ENCODE measurements at regions not wholly inside any gene's neighbourhood (a gene's known extent, or its start where the extent isn't known, plus 50 kb on each side); places are given as distances from the start of the nearest gene placed in this dataset.

DNA sequence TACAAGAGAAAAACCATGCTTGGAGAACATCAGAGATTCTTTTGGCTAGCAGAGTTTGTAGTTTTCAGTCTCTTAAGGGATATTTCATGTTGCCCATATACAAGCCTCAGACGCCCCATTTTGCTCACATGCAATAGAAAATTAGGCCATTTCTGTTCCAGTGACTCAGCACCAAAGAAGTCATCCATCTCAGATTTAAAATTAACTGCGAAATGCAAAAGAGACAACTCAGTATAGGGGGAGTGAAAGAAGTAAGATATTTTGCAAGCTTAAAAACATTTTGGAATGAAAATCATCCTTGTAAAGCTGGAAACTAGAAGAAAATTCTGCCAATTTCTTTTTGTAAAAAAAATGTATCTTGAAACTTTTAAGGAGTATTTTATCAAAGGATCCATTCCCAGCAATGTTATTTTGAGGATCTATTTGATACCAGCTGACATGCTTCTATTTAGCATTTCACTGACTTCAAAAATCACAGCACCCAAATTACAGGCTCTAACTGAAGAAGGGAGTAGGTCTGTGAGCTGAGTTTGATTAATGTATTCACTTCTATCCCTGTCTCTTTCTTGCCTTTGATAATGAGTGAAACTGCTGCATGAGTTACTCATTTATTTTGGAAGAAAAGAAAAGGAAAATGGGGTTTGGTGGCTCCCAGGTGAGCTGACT is 223.7 kb upstream of the SULF2 start:
- TF ChIP-seq, protein P1, sequence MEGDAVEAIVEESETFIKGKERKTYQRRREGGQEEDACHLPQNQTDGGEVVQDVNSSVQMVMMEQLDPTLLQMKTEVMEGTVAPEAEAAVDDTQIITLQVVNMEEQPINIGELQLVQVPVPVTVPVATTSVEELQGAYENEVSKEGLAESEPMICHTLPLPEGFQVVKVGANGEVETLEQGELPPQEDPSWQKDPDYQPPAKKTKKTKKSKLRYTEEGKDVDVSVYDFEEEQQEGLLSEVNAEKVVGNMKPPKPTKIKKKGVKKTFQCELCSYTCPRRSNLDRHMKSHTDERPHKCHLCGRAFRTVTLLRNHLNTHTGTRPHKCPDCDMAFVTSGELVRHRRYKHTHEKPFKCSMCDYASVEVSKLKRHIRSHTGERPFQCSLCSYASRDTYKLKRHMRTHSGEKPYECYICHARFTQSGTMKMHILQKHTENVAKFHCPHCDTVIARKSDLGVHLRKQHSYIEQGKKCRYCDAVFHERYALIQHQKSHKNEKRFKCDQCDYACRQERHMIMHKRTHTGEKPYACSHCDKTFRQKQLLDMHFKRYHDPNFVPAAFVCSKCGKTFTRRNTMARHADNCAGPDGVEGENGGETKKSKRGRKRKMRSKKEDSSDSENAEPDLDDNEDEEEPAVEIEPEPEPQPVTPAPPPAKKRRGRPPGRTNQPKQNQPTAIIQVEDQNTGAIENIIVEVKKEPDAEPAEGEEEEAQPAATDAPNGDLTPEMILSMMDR (IDR thresholded peaks at IDR 0.05): no peak
- TF ChIP-seq SP1 (CRISPR knock-in tag; conservative IDR thresholded peaks at IDR 0.05): no peak
- TF ChIP-seq GTF2I (CRISPR knock-in tag; conservative IDR thresholded peaks at IDR 0.05): no peak
- TF ChIP-seq RORB (CRISPR knock-in tag; IDR thresholded peaks at IDR 0.05): no peak
- TF ChIP-seq FOXJ3 (CRISPR knock-in tag; IDR thresholded peaks at IDR 0.05; ENCODE audit: borderline replicate concordance): no peak
- no peak for TF ChIP-seq JAZF1 (CRISPR knock-in tag; IDR thresholded peaks at IDR 0.05)
- TF ChIP-seq, protein P2, sequence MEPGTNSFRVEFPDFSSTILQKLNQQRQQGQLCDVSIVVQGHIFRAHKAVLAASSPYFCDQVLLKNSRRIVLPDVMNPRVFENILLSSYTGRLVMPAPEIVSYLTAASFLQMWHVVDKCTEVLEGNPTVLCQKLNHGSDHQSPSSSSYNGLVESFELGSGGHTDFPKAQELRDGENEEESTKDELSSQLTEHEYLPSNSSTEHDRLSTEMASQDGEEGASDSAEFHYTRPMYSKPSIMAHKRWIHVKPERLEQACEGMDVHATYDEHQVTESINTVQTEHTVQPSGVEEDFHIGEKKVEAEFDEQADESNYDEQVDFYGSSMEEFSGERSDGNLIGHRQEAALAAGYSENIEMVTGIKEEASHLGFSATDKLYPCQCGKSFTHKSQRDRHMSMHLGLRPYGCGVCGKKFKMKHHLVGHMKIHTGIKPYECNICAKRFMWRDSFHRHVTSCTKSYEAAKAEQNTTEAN (CRISPR knock-in tag; IDR thresholded peaks at IDR 0.05): no peak
- TF ChIP-seq NFYB (CRISPR knock-in tag; conservative IDR thresholded peaks at IDR 0.05; ENCODE audit: low read depth): no peak
- TF ChIP-seq, protein P3, sequence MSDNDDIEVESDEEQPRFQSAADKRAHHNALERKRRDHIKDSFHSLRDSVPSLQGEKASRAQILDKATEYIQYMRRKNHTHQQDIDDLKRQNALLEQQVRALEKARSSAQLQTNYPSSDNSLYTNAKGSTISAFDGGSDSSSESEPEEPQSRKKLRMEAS (CRISPR knock-in tag; IDR thresholded peaks at IDR 0.05): no peak
